Muscle layer of duodenum (tissue), 2 donors: ENCODE measurements at regions not wholly inside any gene's neighbourhood (a gene's known extent, or its start where the extent isn't known, plus 50 kb on each side); places are given as distances from the start of the nearest gene placed in this dataset.

Experiments used
- H3K27ac ChIP-seq: one replicate; pipeline ENCODE4 v1.7.0; 2013; ENCODE audit warnings: mild to moderate bottlenecking, low read length
- H3K27me3 ChIP-seq: one replicate; pipeline ENCODE4 v1.7.0; 2013; ENCODE audit warnings: low read depth, mild to moderate bottlenecking, control low read depth, low read length
- H3K36me3 ChIP-seq, 2 donors: one replicate each; pipeline ENCODE4 v1.7.0; 2013; ENCODE audit warnings: low read length in 2 of 2, control low read depth in 1 of 2, mild to moderate bottlenecking in 1 of 2; ENCODE audit not compliant: insufficient read depth in 2 of 2, control insufficient read depth in 1 of 2
- H3K4me1 ChIP-seq, 2 donors: one replicate each; pipeline ENCODE4 v1.7.0; 2013; ENCODE audit warnings: low read length in 2 of 2, mild to moderate bottlenecking in 2 of 2, control low read depth in 1 of 2, moderate library complexity in 1 of 2; ENCODE audit not compliant: insufficient read depth in 2 of 2, control insufficient read depth in 1 of 2
- H3K4me3 ChIP-seq, 2 donors: one replicate each; pipeline ENCODE4 v1.7.0; 2013; ENCODE audit warnings: low read length in 2 of 2, low read depth in 1 of 2, mild to moderate bottlenecking in 1 of 2
- H3K9me3 ChIP-seq, 2 donors: one replicate each; pipeline ENCODE4 v1.7.0; 2013; ENCODE audit warnings: low read length in 2 of 2, control low read depth in 1 of 2, mild to moderate bottlenecking in 1 of 2; ENCODE audit not compliant: control insufficient read depth in 1 of 2
- donor health status: healthy.

DNA sequence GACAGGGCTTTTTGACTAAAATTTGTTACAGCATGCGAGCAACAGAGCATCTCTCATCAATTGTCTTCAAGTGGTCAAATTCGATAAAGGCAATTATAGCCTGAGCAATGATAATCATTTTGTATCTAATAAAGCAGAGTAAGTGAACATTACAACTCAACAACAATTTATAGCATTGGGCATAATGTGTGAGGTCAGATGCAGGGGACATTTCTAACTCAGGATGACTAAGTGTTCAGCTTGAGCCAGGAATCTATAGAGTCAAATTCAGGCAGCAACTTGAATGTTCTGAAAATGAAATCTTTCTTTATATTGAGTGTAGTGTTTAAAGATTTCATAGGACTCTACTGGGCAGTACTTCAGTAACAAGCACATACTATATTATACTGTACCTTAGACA is 1226.0 kb downstream of the ZPLD1 start:
- no peak overlapping the region for H3K27ac ChIP-seq
- no peaks in the 10 kb centered on the region for H3K9me3 ChIP-seq
- H3K36me3 ChIP-seq: no peaks in the 10 kb centered on the region
- H3K4me1 ChIP-seq: no peaks in the 10 kb centered on the region
- H3K4me3 ChIP-seq: no peak overlapping the region
- H3K27me3 ChIP-seq: no peaks in the 10 kb centered on the region

DNA sequence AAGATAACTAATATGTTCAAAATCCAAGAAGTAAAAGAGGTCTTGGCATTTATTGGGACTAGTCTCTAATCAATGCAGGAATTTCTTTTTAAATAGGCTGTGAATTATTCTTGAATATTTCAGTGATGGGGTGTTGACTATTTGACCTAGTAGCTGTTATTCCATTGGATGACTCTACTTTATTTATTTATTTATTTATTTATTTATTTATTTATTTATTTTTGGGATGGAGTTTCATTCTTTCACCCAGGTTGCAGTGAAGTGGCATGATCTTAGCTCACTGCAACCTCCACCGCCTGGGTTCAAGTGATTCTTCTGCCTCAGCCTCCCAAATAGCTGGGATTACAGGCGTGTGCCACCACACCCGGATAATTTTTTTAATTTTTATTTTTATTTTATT is 1227.8 kb downstream of the ZPLD1 start:
- Histone ChIP-seq H3K27ac (no peak overlapping the region), H3K36me3 (no peaks in the 10 kb centered on the region), H3K4me1 (no peaks in the 10 kb centered on the region), H3K9me3 (no peaks in the 10 kb centered on the region), H3K4me3 (no peak overlapping the region), H3K27me3 (no peaks in the 10 kb centered on the region)

GRCh38 chr3:103672346-103672745 is 1237.5 kb downstream of the ZPLD1 start:
- H3K4me1 ChIP-seq: no peaks in the 10 kb centered on the region
- no peaks in the 10 kb centered on the region for H3K36me3 ChIP-seq
- H3K4me3 ChIP-seq: no peak overlapping the region
- H3K27me3 ChIP-seq: no peaks in the 10 kb centered on the region
- no peak overlapping the region for H3K27ac ChIP-seq
- no peaks in the 10 kb centered on the region for H3K9me3 ChIP-seq

GRCh38 chr3:103684904-103685303 is 1250.1 kb downstream of the ZPLD1 start:
- H3K4me1 ChIP-seq: no peaks in the 10 kb centered on the region
- no peaks in the 10 kb centered on the region for H3K27me3 ChIP-seq
- H3K9me3 ChIP-seq: no peaks in the 10 kb centered on the region
- H3K27ac ChIP-seq: no peak overlapping the region
- no peaks in the 10 kb centered on the region for H3K36me3 ChIP-seq
- H3K4me3 ChIP-seq: no peak overlapping the region

DNA sequence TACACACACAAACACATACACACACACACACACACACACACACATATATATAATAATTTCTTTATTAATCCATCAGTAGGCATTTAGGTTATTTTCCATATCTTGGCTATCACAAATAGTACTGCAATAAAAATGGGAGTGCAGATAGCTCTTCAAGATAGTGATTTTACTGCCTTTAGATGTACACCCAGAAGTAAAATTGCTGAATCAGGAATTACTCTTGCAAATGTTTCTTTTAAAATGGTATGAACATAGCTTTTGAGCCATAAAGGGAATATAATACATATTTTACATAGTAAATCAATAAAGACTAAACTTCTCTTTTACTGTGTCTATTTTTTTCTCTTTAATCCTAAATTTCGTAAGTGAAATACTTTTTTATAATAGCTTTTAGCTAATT is 1251.1 kb downstream of the ZPLD1 start:
- Histone ChIP-seq H3K27me3 (no peaks in the 10 kb centered on the region), H3K9me3 (no peaks in the 10 kb centered on the region), H3K27ac (no peak overlapping the region), H3K36me3 (no peaks in the 10 kb centered on the region), H3K4me3 (no peak overlapping the region), H3K4me1 (no peaks in the 10 kb centered on the region)

DNA sequence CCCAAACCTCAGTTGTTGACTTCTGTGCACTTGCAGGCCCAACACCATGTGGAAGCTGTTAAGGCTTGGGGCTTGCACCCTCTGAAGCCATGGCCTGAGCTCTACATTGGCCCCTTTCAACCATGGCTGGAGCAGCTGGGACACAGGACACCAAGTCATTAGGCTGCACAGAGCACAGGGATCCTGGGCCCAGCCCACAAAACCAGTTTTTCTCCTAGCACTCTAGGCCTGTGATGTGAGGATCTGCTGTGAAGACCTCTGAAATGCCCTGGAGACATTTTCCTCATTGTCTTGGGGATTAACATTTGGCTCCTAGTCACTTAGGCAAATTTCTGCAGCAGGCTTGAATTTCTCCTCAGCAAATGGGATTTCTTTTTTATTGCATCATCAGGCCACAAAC is 1255.7 kb downstream of the ZPLD1 start:
- Histone ChIP-seq H3K4me1 (no peaks in the 10 kb centered on the region), H3K36me3 (no peaks in the 10 kb centered on the region), H3K4me3 (no peak overlapping the region), H3K27me3 (no peaks in the 10 kb centered on the region), H3K27ac (no peak overlapping the region), H3K9me3 (no peaks in the 10 kb centered on the region)

- H3K36me3 ChIP-seq: no peaks in the 10 kb centered on the region
- no peak overlapping the region for H3K4me3 ChIP-seq
- no peaks in the 10 kb centered on the region for H3K4me1 ChIP-seq
- H3K27me3 ChIP-seq: no peaks in the 10 kb centered on the region
- H3K27ac ChIP-seq: no peak overlapping the region
- H3K9me3 ChIP-seq: no peaks in the 10 kb centered on the region
These were observed 1259.0 kb downstream of the ZPLD1 start for GRCh38 chr3:103693831-103694230.

GRCh38 chr3:103698646-103699045 is 1263.8 kb downstream of the ZPLD1 start:
- no peaks in the 10 kb centered on the region for H3K27me3 ChIP-seq
- H3K36me3 ChIP-seq: no peaks in the 10 kb centered on the region
- no peak overlapping the region for H3K27ac ChIP-seq

DNA sequence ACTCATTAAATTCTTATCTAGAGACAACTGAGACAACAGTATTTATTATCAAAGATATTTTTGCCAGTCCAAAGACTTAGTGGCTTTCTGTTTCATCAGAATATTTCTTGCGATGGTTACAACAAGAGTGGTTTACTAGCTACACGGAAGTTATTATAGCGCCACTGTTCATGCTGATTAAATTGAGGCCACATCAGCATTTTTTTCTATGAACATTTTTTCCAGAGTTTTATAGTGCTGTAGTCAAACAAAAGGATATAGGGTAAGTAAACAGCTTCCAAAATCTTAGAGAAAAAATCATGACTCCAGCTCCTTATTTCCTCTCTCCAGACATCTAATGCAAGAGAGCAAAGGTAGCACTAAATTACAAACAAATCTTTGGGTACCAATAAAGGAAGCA is 1264.4 kb downstream of the ZPLD1 start:
- no peaks in the 10 kb centered on the region for H3K27me3 ChIP-seq
- no peaks in the 10 kb centered on the region for H3K4me1 ChIP-seq
- H3K27ac ChIP-seq: no peak overlapping the region
- H3K36me3 ChIP-seq: no peaks in the 10 kb centered on the region
- no peaks in the 10 kb centered on the region for H3K9me3 ChIP-seq
- H3K4me3 ChIP-seq: no peak overlapping the region

More at GRCh38 chr3:103698646-103699045, 1263.8 kb downstream of the ZPLD1 start:
- no peak overlapping the region for H3K4me3 ChIP-seq
- H3K9me3 ChIP-seq: no peaks in the 10 kb centered on the region
- H3K4me1 ChIP-seq: no peaks in the 10 kb centered on the region

- Histone ChIP-seq H3K27me3 (no peaks in the 10 kb centered on the region), H3K4me1 (no peaks in the 10 kb centered on the region)
These were observed 1270.8 kb downstream of the ZPLD1 start for GRCh38 chr3:103705641-103706040.

DNA sequence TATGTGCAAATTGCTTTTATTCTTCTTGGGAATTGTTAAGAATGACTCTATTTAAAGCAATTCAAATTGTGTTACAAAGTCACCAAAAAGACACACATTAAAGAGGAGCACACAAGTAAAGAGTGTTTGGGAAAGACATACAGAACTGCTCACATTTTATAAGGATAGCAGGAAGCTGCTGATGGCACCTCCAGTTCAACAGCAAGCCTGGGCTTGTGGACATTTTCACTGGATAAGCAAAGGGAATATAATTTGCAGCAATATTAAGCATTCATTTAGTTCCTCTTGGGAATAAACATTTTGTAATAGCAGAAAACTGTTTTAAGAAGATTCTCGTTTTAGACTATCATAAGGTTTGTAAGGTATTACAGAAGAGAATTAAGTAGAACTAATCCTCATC is 1271.9 kb downstream of the ZPLD1 start:
- Histone ChIP-seq H3K27me3 (no peaks in the 10 kb centered on the region), H3K4me1 (no peaks in the 10 kb centered on the region)

More at GRCh38 chr3:103705641-103706040, 1270.8 kb downstream of the ZPLD1 start:
- Histone ChIP-seq H3K27ac (no peak overlapping the region), H3K36me3 (no peaks in the 10 kb centered on the region), H3K4me3 (no peak overlapping the region), H3K9me3 (no peaks in the 10 kb centered on the region)

GRCh38 chr3:103711670-103712069 is 1276.9 kb downstream of the ZPLD1 start:
- H3K4me1 ChIP-seq: no peaks in the 10 kb centered on the region
- H3K27me3 ChIP-seq: no peaks in the 10 kb centered on the region
- no peak overlapping the region for H3K4me3 ChIP-seq
- no peak overlapping the region for H3K27ac ChIP-seq
- H3K9me3 ChIP-seq: no peaks in the 10 kb centered on the region
- H3K36me3 ChIP-seq: no peaks in the 10 kb centered on the region

More for the DNA sequence above, 1271.9 kb downstream of the ZPLD1 start:
- Histone ChIP-seq H3K9me3 (no peaks in the 10 kb centered on the region), H3K27ac (no peak overlapping the region), H3K4me3 (no peak overlapping the region), H3K36me3 (no peaks in the 10 kb centered on the region)
